Lung (tissue), 11 donors: ENCODE measurements at regions not wholly inside any gene's neighbourhood (a gene's known extent, or its start where the extent isn't known, plus 50 kb on each side); places are given as distances from the start of the nearest gene placed in this dataset.
A peak's percentile ranks its signal among the peaks of the same experiment; 100 is the strongest.

Source experiments
- ATAC-seq: fragments of 200-7000 bp; cut with Tn5 transposase; one replicate; pipeline ENCODE4 v1.9.1; 2020; ENCODE audit warnings: moderate number of reproducible peaks; ENCODE audit not compliant: insufficient read depth, low FRiP score
- DNase-seq, 3 donors: peaks; one replicate each; pipeline ENCODE4 v3.0.0-alpha.2; 2013 to 2017
- H3K27ac ChIP-seq, 2 donors: one replicate each; pipeline ENCODE4 v1.5.1; 2013; ENCODE audit warnings: mild to moderate bottlenecking in 2 of 2, moderate library complexity in 2 of 2, control low read depth in 1 of 2, inconsistent platforms in 1 of 2, low read depth in 1 of 2, low read length in 1 of 2
- H3K27me3 ChIP-seq, 3 donors: one replicate each; pipeline ENCODE4 v1.5.1; 2013; ENCODE audit warnings: low read length in 2 of 3; ENCODE audit not compliant: control insufficient read depth in 3 of 3, insufficient read depth in 3 of 3
- H3K36me3 ChIP-seq, 4 donors: one replicate each; pipeline ENCODE4 v1.5.1; 2013; ENCODE audit warnings: low read length in 4 of 4, mild to moderate bottlenecking in 1 of 4, moderate library complexity in 1 of 4; ENCODE audit not compliant: control insufficient read depth in 4 of 4, insufficient read depth in 4 of 4
- H3K4me1 ChIP-seq, 5 donors: one replicate each; pipeline ENCODE4 v1.5.1; 2013; ENCODE audit warnings: low read length in 5 of 5, mild to moderate bottlenecking in 2 of 5, moderate library complexity in 1 of 5; ENCODE audit not compliant: control insufficient read depth in 5 of 5, insufficient read depth in 5 of 5
- H3K4me3 ChIP-seq: one replicate; pipeline ENCODE4 v1.5.1; 2013; ENCODE audit warnings: mild to moderate bottlenecking, control low read depth, moderate library complexity
- H3K9ac ChIP-seq, 2 donors: one replicate each; pipeline ENCODE4 v1.5.1; 2013; ENCODE audit warnings: low read length in 2 of 2, control low read depth in 1 of 2; ENCODE audit not compliant: insufficient read depth in 1 of 2
- H3K9me3 ChIP-seq, 4 donors: one replicate each; pipeline ENCODE4 v1.5.1; 2013; ENCODE audit warnings: low read length in 3 of 4, mild to moderate bottlenecking in 1 of 4, moderate library complexity in 1 of 4; ENCODE audit not compliant: control insufficient read depth in 4 of 4, insufficient read depth in 3 of 4
- CTCF ChIP-seq: IDR thresholded peaks from 2 replicates; pipeline ENCODE4 v1.5.1; 2012; ENCODE audit warnings: mild to moderate bottlenecking; ENCODE audit errors: control extremely low read depth, extremely low read depth
- WGBS, 2 donors: extraction: QIAGEN DNeasy Blood & Tissue Kit; methylation state at CpG; one replicate each; pipeline ENCODE4 v1.1.7; 2013; 5-methylcytosine and 5-hydroxymethylcytosine counted together
- donor health status: control.
- donor health status: control.
- donor health status: Bipolar disorder and iron deficiency.
- donor health status: healthy.
- donor health status: DM: yes; HTN: yes; CAD: no.

GRCh38 chr11:130787092-130787616 lies 129.1 kb downstream of the SNX19 start:
- H3K9me3 ChIP-seq = peaks cover 0 to 5% (median 2%) of the 10 kb centered on the region in 4 donors
- H3K9ac ChIP-seq = peak overlapping the region in 1 of 2 donors; percentile 43
- ATAC-seq (no peak), DNase-seq (peak; percentile 87 to 96 (median 95))
- no peaks in the 10 kb centered on the region for H3K27me3 ChIP-seq
- no peaks in the 10 kb centered on the region for H3K36me3 ChIP-seq
- no peak overlapping the region for H3K27ac ChIP-seq
- H3K4me3 ChIP-seq = no peak overlapping the region
- H3K4me1 ChIP-seq = peaks cover 3 to 49% (median 39%) of the 10 kb centered on the region in 5 donors
- TF ChIP-seq CTCF = no peak
- WGBS, 2 donors = 58 to 78% methylated on average over 8 of the region's 8 CpGs

GRCh38 chr11:130787973-130788570 lies 128.2 kb downstream of the SNX19 start:
- WGBS, 2 donors = 85 to 91% methylated on average over 1 of the region's 1 CpG
- no peaks in the 10 kb centered on the region for H3K36me3 ChIP-seq
- H3K4me1 ChIP-seq = peaks cover 0 to 40% (median 30%) of the 10 kb centered on the region in 5 donors
- no peak for TF ChIP-seq CTCF
- no peak overlapping the region for H3K27ac ChIP-seq
- H3K9me3 ChIP-seq = peaks cover 0 to 5% (median 2%) of the 10 kb centered on the region in 4 donors
- H3K9ac ChIP-seq = no peak overlapping the region
- no peak overlapping the region for H3K4me3 ChIP-seq
- no peaks in the 10 kb centered on the region for H3K27me3 ChIP-seq
- DNase-seq (peak in 2 of 3 donors; percentile 60 to 61), ATAC-seq (no peak)

DNA sequence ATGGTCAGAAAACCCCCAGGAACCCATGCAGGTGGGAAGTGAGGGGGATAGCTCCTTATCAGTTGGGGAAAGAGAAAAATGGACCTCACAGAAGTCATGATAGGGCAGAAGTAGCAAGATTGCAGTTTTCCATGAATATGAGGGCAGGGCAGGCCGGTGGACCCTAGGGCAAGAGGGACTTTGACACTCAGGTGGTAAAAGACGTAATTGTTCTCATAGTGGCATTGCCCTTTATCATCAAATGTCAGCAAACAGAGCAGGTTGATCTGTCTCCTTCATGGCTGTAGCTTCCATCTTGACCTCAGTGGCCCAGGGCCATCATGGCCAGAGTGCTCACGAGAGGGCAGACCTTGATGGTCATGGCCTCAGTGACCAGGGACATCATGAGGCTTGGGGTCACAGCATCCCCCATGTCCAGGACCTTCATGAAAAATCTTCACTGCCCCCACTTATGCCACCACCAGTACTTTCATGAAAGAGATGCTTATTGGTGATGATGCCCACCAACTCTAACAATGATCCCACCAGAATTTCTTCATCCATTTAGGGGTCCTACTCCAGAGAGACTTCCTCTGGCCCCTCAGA lies 127.1 kb downstream of the SNX19 start:
- TF ChIP-seq CTCF = no peak
- 85 to 87% methylated on average over 3 of the region's 3 CpGs for WGBS, 2 donors
- ATAC-seq = no peak

More for the DNA sequence above, 127.1 kb downstream of the SNX19 start:
- peaks cover 0 to 34% (median 24%) of the 10 kb centered on the region in 5 donors for H3K4me1 ChIP-seq
- DNase-seq = no peak
- H3K4me3 ChIP-seq = no peak overlapping the region
- H3K27ac ChIP-seq = no peak overlapping the region
- H3K9me3 ChIP-seq = peaks cover 0 to 5% (median 2%) of the 10 kb centered on the region in 4 donors
- H3K36me3 ChIP-seq = no peaks in the 10 kb centered on the region
- H3K27me3 ChIP-seq = no peaks in the 10 kb centered on the region
- no peak overlapping the region for H3K9ac ChIP-seq
